ENCODE measurements at regions not wholly inside any gene's neighbourhood (a gene's known extent, or its start where the extent isn't known, plus 50 kb on each side); places are given as distances from the start of the nearest gene placed in this dataset.

- Histone ChIP-seq H3K27me3 (no peaks in the 10 kb centered on the region), H3K4me1 (no peaks in the 10 kb centered on the region), H3K4me3 (no peak overlapping the region), H3K27ac (no peak overlapping the region), H3K36me3 (no peaks in the 10 kb centered on the region), H3K9me3 (no peaks in the 10 kb centered on the region)
- TF ChIP-seq CTCF (IDR thresholded peaks at IDR 0.05) = no peak
- DNase-seq (ENCODE audit: low spot score in 2 of 2) = no peak
- intact Hi-C loops (cut with DNase I) = no loop called here
Measured at GRCh38 chr12:97385121-97385520, 77.5 kb upstream of the RMST start.

GRCh38 chr12:97386133-97386581 is 76.4 kb upstream of the RMST start:
- Histone ChIP-seq H3K36me3 (no peaks in the 10 kb centered on the region), H3K4me3 (no peak overlapping the region), H3K9me3 (no peaks in the 10 kb centered on the region), H3K27me3 (no peaks in the 10 kb centered on the region), H3K27ac (no peak overlapping the region), H3K4me1 (no peaks in the 10 kb centered on the region)
- intact Hi-C loops (cut with DNase I) = no loop called here
- no peak for TF ChIP-seq CTCF (IDR thresholded peaks at IDR 0.05)
- no peak for DNase-seq (ENCODE audit: low spot score in 2 of 2)

- Histone ChIP-seq H3K4me1 (no peaks in the 10 kb centered on the region), H3K27me3 (no peaks in the 10 kb centered on the region), H3K27ac (no peak overlapping the region), H3K4me3 (no peak overlapping the region), H3K36me3 (no peaks in the 10 kb centered on the region), H3K9me3 (no peaks in the 10 kb centered on the region)
- TF ChIP-seq CTCF (IDR thresholded peaks at IDR 0.05) = no peak
- intact Hi-C loops (cut with DNase I) = no loop called here
- DNase-seq (ENCODE audit: low spot score in 2 of 2) = no peak
Measured at GRCh38 chr12:97387844-97388243, 74.8 kb upstream of the RMST start.

- Histone ChIP-seq H3K36me3 (no peaks in the 10 kb centered on the region), H3K4me1 (no peaks in the 10 kb centered on the region), H3K9me3 (no peaks in the 10 kb centered on the region), H3K27ac (no peak overlapping the region), H3K27me3 (no peaks in the 10 kb centered on the region), H3K4me3 (no peak overlapping the region)
- no peak for DNase-seq (ENCODE audit: low spot score in 2 of 2)
- intact Hi-C loops (cut with DNase I) = no loop called here
- TF ChIP-seq CTCF (IDR thresholded peaks at IDR 0.05) = no peak
Measured at GRCh38 chr12:97394657-97395056, 67.9 kb upstream of the RMST start.

GRCh38 chr12:97397008-97397407 is 65.6 kb upstream of the RMST start:
- Histone ChIP-seq H3K9me3 (no peaks in the 10 kb centered on the region), H3K4me3 (no peak overlapping the region), H3K36me3 (no peaks in the 10 kb centered on the region), H3K4me1 (no peaks in the 10 kb centered on the region), H3K27me3 (no peaks in the 10 kb centered on the region), H3K27ac (no peak overlapping the region)
- no peak for DNase-seq (ENCODE audit: low spot score in 2 of 2)
- no peak for TF ChIP-seq CTCF (IDR thresholded peaks at IDR 0.05)
- intact Hi-C loops (cut with DNase I) = no loop called here

GRCh38 chr12:97398704-97399103 is 63.9 kb upstream of the RMST start:
- no peak for TF ChIP-seq CTCF (IDR thresholded peaks at IDR 0.05)
- Histone ChIP-seq H3K27ac (no peak overlapping the region), H3K4me1 (no peaks in the 10 kb centered on the region), H3K4me3 (no peak overlapping the region), H3K36me3 (no peaks in the 10 kb centered on the region), H3K27me3 (no peaks in the 10 kb centered on the region), H3K9me3 (no peaks in the 10 kb centered on the region)
- DNase-seq (ENCODE audit: low spot score in 2 of 2) = no peak
- intact Hi-C loops (cut with DNase I) = no loop called here

All from ascending aorta (tissue), 2 donors.